NCI-H526 (cell line): ENCODE measurements at regions not wholly inside any gene's neighbourhood (a gene's known extent, or its start where the extent isn't known, plus 50 kb on each side); places are given as distances from the start of the nearest gene placed in this dataset.
A peak's percentile ranks its signal among the peaks of the same experiment; 100 is the strongest.
"Not testable (repeated sequence)": the region's sequence is repeated elsewhere in the genome, so short reads cannot be mapped to it uniquely, and the experiment has no call there.

Experiments
- DNase-seq, 2 experiments: peaks; one replicate each; lab custom pipeline; 2025; lab: John Stamatoyannopoulos, UW

DNA sequence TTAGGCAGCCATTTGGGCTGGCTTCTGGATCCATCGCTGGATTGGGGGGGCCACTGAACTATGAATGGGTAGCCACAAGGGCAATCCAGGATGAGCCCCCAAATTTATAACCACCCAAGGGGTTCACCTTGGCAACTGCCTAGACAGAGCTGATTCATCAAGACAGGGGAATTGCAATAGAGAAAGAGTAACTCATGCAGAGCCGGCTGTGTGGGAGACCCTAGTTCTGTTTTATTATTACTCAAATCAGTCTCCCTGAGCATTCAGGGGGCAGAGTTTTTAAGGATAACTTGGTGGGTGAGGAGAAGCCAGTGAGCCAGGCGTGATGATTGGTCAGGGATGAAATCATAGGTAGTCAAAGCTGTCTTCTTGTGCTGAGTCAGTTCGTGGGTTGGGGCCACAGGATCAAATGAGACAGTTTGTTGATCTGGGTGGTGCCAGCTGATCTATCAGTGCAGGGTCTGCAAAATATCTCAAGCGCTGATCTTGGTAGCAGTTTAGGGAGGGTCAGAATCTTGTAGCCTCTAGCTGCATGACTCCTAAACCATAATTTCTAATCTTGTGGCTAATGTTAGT lies 57.9 kb downstream of the DNAJB9 start:
- no peak for DNase-seq

DNA sequence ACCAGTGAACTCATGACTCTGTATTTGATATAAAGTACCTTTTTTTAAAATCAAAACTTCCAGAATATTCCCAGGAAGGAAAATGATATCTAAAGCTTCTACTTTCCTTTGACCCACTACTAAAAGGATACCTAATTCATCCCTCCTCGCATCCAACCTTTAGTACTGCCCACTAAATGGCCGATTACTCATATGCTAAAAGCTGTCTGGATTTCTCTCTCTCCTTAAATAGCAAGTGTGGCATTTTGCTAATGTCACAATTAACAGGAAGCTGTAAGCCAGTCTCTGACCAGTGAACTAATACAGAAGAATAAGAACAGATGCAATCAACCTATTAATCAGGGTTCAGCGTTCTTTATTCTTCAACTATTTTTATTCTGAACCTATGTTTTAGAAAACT lies 59.0 kb downstream of the DNAJB9 start:
- DNase-seq, result no peak

DNA sequence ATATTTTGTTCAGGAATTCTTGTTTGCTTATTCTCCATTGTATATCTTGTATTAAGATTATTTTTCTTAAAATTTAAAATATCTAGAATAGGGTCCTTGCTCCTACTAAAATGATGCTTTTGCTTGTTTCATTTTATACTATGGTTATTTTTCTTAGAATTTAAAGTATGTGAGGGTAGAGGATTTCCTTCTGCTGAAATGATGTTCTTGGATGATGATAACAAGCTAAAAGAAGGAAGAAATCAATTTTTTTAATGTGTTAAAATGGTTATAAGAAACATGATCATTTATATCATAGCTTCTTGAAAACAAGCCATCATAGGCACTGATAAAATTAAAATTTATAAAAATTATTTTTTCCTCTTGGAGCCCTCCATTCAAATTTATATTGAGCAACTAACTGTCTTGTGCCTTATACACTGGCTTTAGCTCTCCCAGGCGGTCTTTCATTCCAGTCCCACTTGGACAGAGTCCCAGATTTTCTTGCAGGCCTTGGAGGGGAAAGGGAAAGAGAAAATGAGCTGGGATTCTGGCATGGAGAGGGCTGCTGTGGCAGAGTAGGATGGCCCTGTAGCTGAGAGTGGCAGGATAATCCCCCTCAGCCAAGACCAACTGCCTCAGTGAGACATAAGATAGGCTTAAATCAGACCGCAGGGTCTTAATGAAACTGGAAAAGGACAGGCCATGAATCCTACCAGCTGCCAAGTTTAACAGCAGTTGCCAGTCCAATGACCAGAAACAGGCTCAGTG lies 60.2 kb downstream of the DNAJB9 start:
- no peak for DNase-seq

DNA sequence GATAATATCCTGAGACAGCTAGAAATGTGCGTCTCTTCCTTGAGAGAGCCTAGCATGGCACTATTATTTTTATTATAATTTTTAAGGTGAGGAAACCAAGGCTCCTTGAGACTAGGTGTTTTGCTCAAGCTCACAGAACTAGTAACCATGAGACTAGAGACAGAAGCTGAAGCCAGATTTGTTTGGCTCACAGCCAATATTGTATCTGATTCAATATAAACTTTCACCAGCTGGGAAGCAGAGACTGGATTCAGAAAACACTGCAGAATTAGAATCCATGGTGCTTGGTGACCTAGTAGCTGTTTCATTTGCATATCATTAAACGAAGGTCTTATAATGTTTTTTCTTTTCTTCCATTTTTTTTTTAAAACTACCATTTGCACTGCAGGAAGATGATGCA lies 64.4 kb downstream of the DNAJB9 start:
- DNase-seq, result no peak

DNA sequence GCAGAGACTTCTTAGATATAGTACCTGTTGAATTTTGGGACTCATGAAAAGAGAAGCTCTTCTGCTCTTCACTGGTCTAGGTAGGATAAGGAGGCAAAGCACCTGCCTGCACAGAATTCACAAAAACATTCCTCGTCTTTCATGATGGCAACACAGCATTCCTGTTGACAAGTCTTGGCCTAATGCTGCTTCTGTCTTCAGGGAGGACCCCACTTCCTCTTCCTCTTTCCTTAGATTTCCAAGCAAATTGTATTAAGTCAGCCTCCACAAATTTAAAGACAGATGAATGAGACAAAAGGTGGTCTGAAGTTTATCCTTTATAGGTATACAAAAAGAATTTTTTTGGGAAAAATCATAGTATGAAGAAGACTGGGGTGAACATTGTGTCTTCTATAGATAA lies 64.9 kb downstream of the DNAJB9 start:
- DNase-seq, result no peak

DNA sequence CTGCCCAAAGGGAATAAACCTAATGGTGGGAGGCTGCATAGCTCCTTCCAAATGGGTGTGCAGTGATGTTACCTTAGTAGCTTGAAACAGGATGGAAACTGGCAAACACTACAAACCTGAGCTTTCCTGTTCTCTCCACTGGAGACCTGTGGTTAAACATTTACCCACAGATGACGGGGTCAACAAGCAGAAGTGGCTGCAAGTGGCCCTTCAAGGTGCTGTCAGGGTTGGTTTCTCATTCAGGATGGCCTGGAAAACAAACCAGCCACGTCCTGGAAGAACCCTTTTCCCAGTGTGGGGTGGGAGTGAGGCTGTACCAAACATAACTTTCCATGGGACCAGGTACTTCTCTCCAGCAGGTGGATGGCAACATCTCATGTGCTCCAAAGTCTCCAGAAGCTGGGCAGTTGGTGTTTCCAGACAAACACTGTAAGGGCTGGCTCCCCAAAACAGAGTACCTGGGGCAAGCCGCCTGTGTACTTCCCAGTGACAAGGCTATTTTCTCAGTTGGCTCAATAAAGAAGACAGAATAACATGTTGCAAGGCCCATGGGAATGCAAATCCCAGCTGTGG lies 67.5 kb downstream of the DNAJB9 start:
- no peak for DNase-seq

DNA sequence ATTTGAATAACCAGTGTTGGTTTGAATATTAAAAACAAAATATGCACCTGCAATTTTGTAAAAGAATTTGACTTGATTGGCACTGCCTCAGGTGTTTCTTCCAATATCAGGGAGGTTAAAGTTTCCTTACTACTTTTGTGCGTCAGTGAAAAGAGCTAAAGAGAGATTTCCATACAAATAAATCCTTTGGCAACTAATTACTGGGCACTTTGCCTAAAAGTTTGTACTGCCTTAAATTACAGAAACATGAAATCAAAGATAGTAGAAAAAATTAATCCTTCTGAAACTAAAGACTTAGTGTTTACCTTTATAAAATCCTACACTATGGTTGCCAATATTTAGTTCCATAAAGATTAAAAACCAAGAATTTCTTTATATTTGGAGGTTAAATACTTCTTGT lies 72.5 kb downstream of the DNAJB9 start:
- DNase-seq, result no peak

DNA sequence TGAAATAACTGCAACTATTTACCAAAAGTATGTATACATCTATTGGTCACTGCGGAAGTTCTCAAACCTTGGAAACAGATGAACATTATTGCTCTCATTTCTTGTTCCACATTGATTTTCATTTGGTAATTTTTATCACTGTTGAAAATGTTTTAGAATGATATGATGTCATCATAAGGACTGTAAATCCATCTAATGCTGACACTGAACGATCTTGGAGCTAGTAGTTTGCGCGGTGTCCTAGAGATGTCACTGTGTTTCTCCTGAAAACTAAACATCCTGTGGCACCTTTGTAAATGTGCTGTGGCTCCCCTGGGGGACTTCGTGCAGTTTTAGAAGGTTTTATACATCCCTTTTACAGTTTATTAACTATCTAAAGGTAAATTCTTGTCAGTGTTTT lies 73.5 kb downstream of the DNAJB9 start:
- no peak for DNase-seq

DNA sequence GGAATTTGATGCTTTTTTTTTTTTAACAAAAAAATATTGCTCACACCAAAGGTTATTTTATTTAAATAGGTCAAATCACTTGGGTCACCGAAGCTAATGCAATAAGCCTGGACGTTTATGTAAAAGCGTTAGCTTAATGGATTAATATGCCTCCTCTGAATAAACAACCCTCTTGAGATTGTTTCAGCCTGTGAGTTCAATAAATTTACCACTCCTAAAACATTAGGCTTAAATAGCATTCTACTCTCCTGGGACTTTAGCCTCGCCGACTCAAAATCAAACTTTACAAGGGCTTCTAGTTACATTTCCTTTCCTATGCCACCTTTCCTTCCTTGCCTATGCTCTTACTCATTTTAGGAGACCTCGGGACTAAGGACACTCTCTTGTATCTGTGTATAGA lies 79.3 kb downstream of the DNAJB9 start:
- DNase-seq, result no peak

DNA sequence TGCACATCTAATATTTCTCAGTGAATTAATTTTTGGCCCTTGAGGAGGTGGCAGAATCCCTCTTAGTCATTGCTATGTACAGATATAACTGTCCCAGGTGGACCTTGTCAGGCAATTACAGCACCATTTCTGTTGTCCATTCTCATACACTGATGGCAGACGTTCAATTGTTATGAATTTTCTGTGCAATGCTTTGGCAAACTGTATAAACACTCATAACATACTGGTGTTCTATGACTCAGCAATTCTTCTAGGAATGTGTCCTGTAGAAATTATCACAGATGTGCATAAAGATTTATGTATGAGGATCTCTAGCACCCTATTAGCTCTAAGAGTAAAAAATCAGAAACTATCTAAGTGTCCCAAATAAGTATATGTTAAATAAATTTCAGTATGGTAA lies 80.8 kb downstream of the DNAJB9 start:
- no peak for DNase-seq

DNA sequence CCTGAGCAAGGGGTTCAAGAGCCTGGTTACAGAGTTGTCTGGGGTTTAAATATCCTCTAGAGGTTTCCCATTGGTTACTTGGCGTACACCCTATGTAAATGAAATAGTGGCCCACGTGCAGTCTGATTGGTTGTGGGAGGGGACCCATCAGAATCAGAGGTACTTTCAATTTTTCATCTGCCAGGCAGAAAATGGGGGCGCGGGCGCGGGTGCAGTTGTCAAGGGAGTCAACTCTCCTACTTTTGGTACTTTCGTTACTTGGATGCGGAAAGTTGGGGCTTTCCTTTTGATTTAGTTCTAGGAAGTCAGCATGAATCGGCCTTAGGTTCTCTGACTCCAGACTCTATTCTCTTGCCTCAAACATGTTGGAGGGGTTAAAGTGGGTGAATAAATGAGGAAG lies 83.2 kb downstream of the DNAJB9 start:
- no peak for DNase-seq

DNA sequence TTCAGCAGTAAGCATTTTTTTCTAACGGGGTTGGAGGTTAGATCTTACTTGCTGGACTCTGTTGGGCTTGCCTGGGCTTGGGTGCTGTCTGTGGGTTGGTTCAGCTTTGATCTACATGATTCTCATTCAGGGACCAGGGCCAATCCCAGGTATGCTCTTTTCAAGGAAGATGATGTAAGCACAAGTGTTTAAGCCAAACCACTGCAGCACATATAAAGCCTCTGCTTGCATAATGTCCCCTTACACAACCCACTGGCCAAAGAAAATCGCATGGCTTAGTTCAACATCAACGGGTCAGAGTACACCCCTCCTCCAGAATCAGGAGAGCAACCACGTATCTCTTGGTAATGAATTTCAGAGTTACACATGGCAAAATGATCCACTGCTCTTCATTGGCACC lies 83.9 kb downstream of the DNAJB9 start:
- DNase-seq, result no peak

DNA sequence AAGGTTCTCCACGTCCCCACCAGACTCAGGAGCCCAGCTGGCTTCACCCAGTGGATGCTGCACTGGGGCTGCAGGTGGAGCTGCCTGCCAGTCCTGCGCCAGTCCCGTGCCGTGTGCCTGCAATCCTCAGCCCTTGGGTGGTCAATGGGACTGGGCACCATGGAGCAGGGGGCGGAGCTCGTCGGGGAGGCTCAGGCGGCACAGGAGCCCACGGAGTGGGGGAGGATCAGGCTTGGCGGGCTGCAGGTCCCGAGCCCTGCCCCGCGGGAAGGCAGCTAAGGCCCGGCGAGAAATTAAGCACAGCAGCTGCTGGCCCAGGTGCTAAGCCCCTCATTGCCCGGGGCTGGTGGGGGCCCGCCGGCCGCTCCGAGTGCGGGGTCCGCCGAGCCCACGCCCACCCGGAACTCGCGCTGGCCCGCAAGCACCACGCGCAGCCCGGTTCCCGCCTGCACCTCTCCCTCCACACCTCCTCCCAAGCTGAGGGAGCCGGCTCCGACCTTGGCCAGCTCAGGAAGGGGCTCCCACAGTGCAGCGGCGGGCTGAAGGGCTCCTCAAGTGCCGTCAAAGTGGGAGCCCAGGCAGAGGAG lies 87.6 kb downstream of the DNAJB9 start:
- not testable (repeated sequence) for DNase-seq

DNA sequence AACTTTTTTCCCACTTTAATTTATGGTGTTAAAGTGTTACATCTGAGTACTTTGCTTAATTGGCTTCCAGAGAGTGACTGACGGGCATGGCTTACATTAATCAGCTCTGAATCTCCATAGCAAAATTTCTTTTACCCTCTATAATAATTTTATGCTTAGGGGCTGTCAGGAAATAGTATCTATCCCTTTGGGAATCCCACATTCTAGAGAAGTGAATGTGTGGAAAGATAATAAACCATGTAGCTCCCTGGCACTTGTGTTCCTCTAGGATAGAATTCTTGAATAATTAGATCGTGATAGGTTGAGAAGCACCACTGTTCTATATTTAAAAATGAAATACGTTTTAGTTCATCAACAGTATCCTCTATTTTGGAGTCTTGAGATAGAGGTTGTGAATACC lies 89.6 kb downstream of the DNAJB9 start:
- DNase-seq, result no peak

DNA sequence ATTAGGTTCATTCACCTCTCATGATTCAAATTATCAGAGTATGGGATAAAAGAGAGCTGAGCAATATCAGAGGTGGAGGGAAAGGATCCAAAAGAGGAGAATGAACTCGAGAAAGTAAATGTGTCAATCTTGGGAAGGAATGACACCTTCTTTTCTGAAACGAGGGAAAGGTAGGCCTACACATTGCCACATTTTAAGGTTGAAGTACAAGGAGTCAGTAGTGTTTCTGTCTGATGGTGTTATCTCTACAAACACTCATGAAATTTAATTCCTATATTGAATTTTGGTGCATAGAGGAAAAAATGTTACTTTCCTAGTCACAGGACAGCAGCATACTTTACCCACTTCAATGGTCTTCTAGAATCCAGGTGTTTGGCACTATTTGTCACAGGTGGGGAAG lies 90.2 kb downstream of the DNAJB9 start:
- DNase-seq, result no peak

DNA sequence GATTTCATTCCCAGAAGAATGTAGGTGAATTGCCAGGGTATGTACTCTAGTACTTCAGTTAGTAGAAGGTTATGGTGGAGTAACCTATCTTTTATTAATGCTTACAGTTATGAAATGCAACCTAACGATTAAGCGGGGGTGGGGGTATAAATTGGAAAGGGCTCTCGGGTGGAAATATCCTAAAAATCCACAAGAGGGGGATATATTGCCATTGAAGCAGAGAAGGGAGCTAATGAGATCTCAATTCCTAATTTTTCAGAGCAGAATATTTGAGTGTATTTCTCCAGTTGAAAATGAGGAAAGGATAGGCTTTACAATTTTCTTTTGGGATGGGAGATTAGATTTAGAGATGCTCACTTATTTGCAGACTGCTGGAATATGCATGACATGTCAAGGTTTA lies 90.8 kb downstream of the DNAJB9 start:
- peak in 1 of 2 experiments; percentile 6 for DNase-seq

DNA sequence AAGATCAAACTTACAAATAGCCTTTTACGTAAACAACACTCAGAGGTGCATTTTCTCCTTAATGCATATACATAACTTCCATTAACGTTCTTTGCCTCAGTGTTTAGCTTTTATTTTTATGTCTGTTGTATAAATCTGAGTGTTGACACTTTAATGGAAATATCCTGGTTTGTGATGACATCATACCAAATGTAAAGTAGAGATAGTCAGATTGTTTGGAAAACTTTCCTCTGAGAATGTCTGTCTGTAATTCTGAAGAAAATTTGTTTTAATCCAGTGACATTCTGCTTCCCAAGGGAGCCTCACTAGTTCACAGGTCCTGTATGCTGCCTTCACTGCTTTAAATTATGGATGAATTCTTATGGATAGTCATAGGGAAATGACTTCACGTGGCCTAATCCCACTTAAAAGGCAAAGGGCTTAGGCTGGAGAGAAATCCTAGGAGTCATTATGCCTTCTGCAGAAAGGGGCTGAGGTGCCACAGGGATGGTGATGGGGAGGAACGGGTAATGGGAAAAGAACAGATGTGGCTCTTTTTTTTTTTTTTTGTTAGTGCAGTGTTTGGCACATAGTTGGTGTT lies 93.2 kb downstream of the DNAJB9 start:
- DNase-seq, result no peak

DNA sequence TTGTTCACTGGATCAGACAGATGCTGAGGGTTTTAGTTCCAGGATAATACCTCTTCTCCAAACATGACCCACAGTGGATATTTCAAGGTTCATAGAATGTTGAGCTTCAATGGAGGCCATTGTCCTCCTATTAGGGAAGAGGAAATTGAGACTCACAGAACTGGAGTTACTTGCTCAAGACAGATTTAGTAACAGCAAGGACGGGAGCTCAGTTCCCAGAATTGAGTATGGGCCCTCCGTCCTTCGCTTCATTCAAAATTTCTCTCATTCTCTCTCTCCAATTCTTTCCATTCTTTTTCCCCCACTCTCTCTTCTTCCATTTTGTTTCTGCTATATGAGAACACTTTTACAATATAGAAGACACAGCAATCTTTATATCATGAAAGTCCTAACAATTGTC lies 94.0 kb downstream of the DNAJB9 start:
- DNase-seq, result no peak

DNA sequence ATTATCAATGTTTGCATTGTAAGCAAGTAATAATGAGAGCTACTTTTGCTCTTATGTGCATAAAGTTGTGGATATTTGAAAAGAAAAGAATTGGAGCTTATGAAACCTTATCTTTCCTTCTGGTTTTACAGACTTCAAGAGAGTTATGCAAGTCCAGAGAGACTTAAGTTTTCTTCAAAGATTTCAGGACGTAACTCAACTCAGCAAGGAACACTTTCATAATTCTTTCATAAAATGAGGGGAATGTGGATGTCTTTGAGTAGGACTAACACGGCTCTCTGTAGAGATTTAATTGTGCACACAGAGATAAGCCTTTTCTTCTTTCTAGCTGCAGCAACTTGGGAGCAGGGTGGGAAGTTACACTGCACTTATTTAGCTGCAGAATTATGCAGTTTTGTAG lies 97.5 kb downstream of the DNAJB9 start:
- no peak for DNase-seq

DNA sequence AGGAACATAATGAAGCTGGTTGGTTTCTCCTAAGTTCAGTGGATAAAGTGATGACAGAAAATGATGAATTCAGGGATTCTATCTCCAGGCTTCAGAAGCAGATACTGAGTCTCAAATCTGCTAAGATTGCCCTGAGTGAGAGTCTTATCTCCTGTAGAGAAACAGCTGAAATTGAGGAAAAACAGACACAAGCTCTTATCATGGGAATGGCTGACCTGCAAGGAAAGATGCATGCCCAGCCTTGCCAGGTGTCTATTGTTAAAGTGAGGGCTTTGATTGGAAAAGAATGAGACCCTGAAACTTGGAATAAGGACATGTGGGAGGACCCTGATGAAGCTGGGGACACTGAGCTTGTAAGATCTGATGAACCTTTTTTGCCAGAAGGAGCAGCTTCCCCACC lies 100.3 kb downstream of the DNAJB9 start:
- no peak for DNase-seq

DNA sequence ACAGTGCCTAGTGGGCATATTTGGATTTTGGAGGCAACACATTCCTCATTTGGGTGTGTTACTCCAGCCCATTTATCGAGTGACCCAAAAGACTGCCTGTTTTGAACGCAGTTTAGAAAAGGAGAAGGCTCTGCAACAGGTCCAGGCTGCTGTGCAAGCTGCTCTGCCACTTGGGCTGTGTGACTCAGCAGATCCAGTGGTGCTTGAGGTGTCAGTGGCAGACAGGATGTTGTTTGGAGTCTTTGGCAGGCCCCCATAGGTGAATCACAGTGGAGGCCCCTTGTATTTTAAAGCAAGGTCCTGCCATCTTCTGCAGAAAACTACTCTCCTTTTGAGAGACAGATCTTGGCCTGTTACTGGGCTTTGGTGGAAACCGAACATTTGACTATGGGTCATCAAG lies 104.0 kb downstream of the DNAJB9 start:
- DNase-seq, result not testable (repeated sequence)

DNA sequence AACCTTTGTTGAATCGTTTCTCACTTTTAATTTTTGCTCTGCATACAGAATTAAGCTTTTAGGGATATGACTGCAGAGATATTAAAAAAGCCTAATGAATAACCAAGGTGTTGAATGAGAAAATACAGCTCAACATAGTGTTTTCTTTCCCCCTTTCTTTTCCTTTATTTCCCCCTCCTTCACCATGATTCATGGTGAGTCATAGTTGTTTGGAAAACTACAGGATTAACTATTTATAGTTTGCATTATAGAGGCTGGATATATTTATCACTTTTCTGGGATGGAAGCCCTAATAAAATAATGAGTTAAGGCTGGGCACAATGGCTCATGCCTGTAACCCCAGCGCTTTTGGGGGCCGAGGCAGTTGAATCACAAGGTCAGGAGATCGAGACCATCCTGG lies 115.0 kb downstream of the DNAJB9 start:
- no peak for DNase-seq

DNA sequence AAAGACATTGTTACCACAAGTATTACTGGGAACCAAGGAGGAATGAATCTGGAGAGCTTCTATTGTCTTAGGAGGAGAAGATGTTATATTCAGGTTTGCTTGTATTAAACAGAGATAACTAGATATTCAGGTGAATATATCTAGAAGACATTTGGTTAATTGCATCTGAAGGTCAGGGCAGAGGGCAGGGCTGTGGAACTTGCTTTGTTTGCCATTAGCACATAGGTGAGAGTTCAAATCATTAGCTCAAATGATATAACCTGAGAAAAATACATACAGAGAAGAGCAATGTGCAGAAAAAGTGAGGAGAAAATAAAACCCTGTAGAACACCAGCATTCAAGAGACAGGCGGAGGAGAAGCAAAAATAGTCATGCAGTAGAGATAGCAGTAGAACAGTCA lies 116.8 kb downstream of the DNAJB9 start:
- DNase-seq, result no peak
